Body of pancreas (tissue), 4 donors: ENCODE measurements at regions not wholly inside any gene's neighbourhood (a gene's known extent, or its start where the extent isn't known, plus 50 kb on each side); places are given as distances from the start of the nearest gene placed in this dataset.

ENCODE experiments used
- POLR2A ChIP-seq, 3 donors: fragments of 450-650 bp; IDR thresholded peaks; one replicate each; pipeline ENCODE4 v1.6.1; 2016; ENCODE audit warnings: antibody characterized with exemption in 3 of 3, mild to moderate bottlenecking in 2 of 3
- TF ChIP-seq, protein P1 (sequence below), 7 experiments: fragments of 450-650 bp in 4 of 7; fragments of 200-600 bp in 3 of 7; sonication (generic) in 3 of 7; IDR thresholded peaks; one replicate each; pipeline ENCODE4 v1.5.1; 2016 to 2019; ENCODE audit warnings: antibody characterized with exemption in 7 of 7

DNA sequence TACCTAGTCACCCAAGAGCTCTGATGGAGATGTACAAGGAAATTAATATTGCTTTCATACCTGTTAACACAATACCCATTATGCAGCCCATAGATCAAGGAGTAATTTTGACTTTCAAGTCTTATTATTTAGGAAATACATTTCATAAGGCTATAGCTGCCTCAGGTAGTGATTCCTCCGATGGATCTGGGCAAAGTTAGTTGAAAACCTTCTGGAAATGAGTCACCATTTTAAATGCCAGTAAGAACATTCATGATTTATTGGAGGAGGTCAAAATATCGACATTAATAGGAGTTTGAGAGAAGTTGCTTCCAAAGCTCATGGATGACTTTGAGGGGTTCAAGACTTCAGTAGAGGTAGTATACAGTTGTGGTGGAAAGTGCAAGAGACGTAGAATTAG is 931.4 kb upstream of the ACVR2A start:
- TF ChIP-seq, protein P1, sequence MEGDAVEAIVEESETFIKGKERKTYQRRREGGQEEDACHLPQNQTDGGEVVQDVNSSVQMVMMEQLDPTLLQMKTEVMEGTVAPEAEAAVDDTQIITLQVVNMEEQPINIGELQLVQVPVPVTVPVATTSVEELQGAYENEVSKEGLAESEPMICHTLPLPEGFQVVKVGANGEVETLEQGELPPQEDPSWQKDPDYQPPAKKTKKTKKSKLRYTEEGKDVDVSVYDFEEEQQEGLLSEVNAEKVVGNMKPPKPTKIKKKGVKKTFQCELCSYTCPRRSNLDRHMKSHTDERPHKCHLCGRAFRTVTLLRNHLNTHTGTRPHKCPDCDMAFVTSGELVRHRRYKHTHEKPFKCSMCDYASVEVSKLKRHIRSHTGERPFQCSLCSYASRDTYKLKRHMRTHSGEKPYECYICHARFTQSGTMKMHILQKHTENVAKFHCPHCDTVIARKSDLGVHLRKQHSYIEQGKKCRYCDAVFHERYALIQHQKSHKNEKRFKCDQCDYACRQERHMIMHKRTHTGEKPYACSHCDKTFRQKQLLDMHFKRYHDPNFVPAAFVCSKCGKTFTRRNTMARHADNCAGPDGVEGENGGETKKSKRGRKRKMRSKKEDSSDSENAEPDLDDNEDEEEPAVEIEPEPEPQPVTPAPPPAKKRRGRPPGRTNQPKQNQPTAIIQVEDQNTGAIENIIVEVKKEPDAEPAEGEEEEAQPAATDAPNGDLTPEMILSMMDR (IDR thresholded peaks at IDR 0.05), result no peak
- no peak for TF ChIP-seq POLR2A (IDR thresholded peaks at IDR 0.05)
